Upper lobe of right lung (tissue), 1 donor: ENCODE measurements at regions not wholly inside any gene's neighbourhood (a gene's known extent, or its start where the extent isn't known, plus 50 kb on each side); places are given as distances from the start of the nearest gene placed in this dataset.

Experiments
- ATAC-seq: fragments of 200-7000 bp; cut with Tn5 transposase; one replicate; pipeline ENCODE4 v1.9.1; 2020; ENCODE audit warnings: mild to moderate bottlenecking, moderate library complexity
- DNase-seq: peaks from one replicate; pipeline ENCODE4 v3.0.0-alpha.2; 2020
- H3K27ac ChIP-seq: fragments of 200-600 bp; one replicate; pipeline ENCODE4 v1.8.0; 2022
- H3K27me3 ChIP-seq: fragments of 200-600 bp; one replicate; pipeline ENCODE4 v1.8.0; 2022; ENCODE audit warnings: mild to moderate bottlenecking
- H3K36me3 ChIP-seq: fragments of 200-600 bp; one replicate; pipeline ENCODE4 v1.8.0; 2022
- H3K4me1 ChIP-seq: fragments of 200-600 bp; one replicate; pipeline ENCODE4 v1.8.0; 2022
- H3K4me3 ChIP-seq: fragments of 200-600 bp; one replicate; pipeline ENCODE4 v1.8.0; 2022; ENCODE audit warnings: mild to moderate bottlenecking
- H3K9me3 ChIP-seq: fragments of 200-600 bp; one replicate; pipeline ENCODE4 v1.8.0; 2022
- CTCF ChIP-seq: fragments of 200-600 bp; IDR thresholded peaks from one replicate; pipeline ENCODE4 v1.8.0; 2022; ENCODE audit warnings: antibody characterized with exemption
- intact Hi-C: fragments of 100-400 bp; cut with DNase I; formaldehyde crosslinking; loops from one replicate; pipeline ENCODE4 v1.11.0; 2022
- donor health status: DM: no; HTN: yes; CAD: no; lungs with severe emphysema.

- no peaks in the 10 kb centered on the region for H3K9me3 ChIP-seq
- ATAC-seq: no peak
- H3K27me3 ChIP-seq: no peaks in the 10 kb centered on the region
- H3K36me3 ChIP-seq: no peaks in the 10 kb centered on the region
- no peak for DNase-seq
- no peaks in the 10 kb centered on the region for H3K4me1 ChIP-seq
- no peak overlapping the region for H3K4me3 ChIP-seq
- H3K27ac ChIP-seq: no peak overlapping the region
- TF ChIP-seq CTCF: no peak
- intact Hi-C loops: no loop called here
These were observed 228.2 kb upstream of the PROX1 start for GRCh38 chr1:213759359-213760181.

- no peak overlapping the region for H3K4me3 ChIP-seq
- H3K4me1 ChIP-seq: no peaks in the 10 kb centered on the region
- H3K36me3 ChIP-seq: no peaks in the 10 kb centered on the region
- no peaks in the 10 kb centered on the region for H3K27me3 ChIP-seq
- H3K9me3 ChIP-seq: no peaks in the 10 kb centered on the region
- ATAC-seq: no peak
- TF ChIP-seq CTCF: no peak
- intact Hi-C loops: no loop called here
- H3K27ac ChIP-seq: no peak overlapping the region
- DNase-seq: no peak
These were observed 225.8 kb upstream of the PROX1 start for GRCh38 chr1:213761845-213762407.

GRCh38 chr1:213767683-213768082 lies 220.1 kb upstream of the PROX1 start:
- no peaks in the 10 kb centered on the region for H3K27me3 ChIP-seq
- no peak for TF ChIP-seq CTCF
- no peaks in the 10 kb centered on the region for H3K4me1 ChIP-seq
- ATAC-seq (no peak), DNase-seq (no peak)
- H3K27ac ChIP-seq: no peak overlapping the region
- H3K9me3 ChIP-seq: no peaks in the 10 kb centered on the region
- H3K36me3 ChIP-seq: no peaks in the 10 kb centered on the region
- intact Hi-C loops: no loop called here
- no peak overlapping the region for H3K4me3 ChIP-seq

- Histone ChIP-seq H3K4me1 (no peaks in the 10 kb centered on the region), H3K27me3 (no peaks in the 10 kb centered on the region), H3K36me3 (no peaks in the 10 kb centered on the region), H3K4me3 (no peak overlapping the region), H3K27ac (no peak overlapping the region), H3K9me3 (no peaks in the 10 kb centered on the region)
- DNase-seq (no peak), ATAC-seq (no peak)
- intact Hi-C loops: no loop called here
- TF ChIP-seq CTCF: no peak
These were observed 215.4 kb upstream of the PROX1 start for GRCh38 chr1:213772128-213773063.

- Histone ChIP-seq H3K9me3 (no peaks in the 10 kb centered on the region), H3K27me3 (no peaks in the 10 kb centered on the region), H3K27ac (no peak overlapping the region), H3K4me3 (no peak overlapping the region), H3K36me3 (no peaks in the 10 kb centered on the region), H3K4me1 (no peaks in the 10 kb centered on the region)
- no peak for DNase-seq
- no peak for TF ChIP-seq CTCF
- no peak for ATAC-seq
- intact Hi-C loops: no loop called here
These were observed 213.8 kb upstream of the PROX1 start for GRCh38 chr1:213773975-213774374.
